HepG2 (cell line): ENCODE measurements at regions not wholly inside any gene's neighbourhood (a gene's known extent, or its start where the extent isn't known, plus 50 kb on each side); places are given as distances from the start of the nearest gene placed in this dataset.

Source experiments
- ATAC-seq: fragments of 200-7000 bp; cut with Tn5 transposase; 3 replicates; pipeline ENCODE4 v1.9.1; 2020; ENCODE audit warnings: mild to moderate bottlenecking, moderate library complexity
- BruUV-seq: library from RNA; stranded (reverse); fragments of 400-500 nt; replicated peaks from 2 replicates; lab custom pipeline; 2021; lab: Mats Ljungman, UMichigan
- CTCF ChIA-PET: fragments of 300-600 bp; formaldehyde crosslinking; extraction: SDS; loops from one replicate; lab custom pipeline; 2021; ENCODE audit warnings: low total read pairs, inconsistent platforms, low intra/inter-chr PET ratio; lab: Yijun Ruan, JAX
- POLR2A ChIA-PET: fragments of 350-600 bp; sonication (Branson Sonifier 250); formaldehyde crosslinking; loops from one replicate; lab custom pipeline; 2020; ENCODE audit warnings: antibody characterized with exemption, inconsistent platforms; lab: Yijun Ruan, JAX
- DNase-seq: peaks from one replicate; pipeline ENCODE4 v3.0.0-alpha.2; 2015; ENCODE audit warnings: low spot score
- FAIRE-seq: peaks from 3 replicates; lab custom pipeline; 2011; peaks lifted over from hg19 to GRCh38; lab: Jason Lieb, UNC
- H2AFZ ChIP-seq: one replicate; pipeline ENCODE4 v1.6.1; 2011; ENCODE audit warnings: low read length, inconsistent platforms
- H3K27ac ChIP-seq: fragments of 300-600 bp; 3 replicates; pipeline ENCODE4 v1.8.0; 2011; ENCODE audit warnings: mixed run types, mild to moderate bottlenecking, mixed read lengths, low read length, inconsistent platforms; ENCODE audit not compliant: insufficient read depth; ENCODE audit errors: extremely low read length
- H3K27me3 ChIP-seq, 2 experiments: fragments of 200-600 bp in 1 of 2; 2 replicates in 1 of 2; 3 replicates in 1 of 2; pipeline versions ENCODE4 v1.6.0 to v1.8.0; 2011; ENCODE audit warnings: low read length in 2 of 2, mild to moderate bottlenecking in 2 of 2, moderate library complexity in 2 of 2, inconsistent platforms in 1 of 2; ENCODE audit not compliant: insufficient read depth in 2 of 2, control insufficient read depth in 1 of 2
- H3K36me3 ChIP-seq, 2 experiments: fragments of 200-600 bp in 1 of 2; replicated peaks in 1 of 2; 2 replicates in 1 of 2; 3 replicates in 1 of 2; pipeline versions ENCODE4 v1.5.1 to v1.8.0; 2011; ENCODE audit warnings: low read length in 2 of 2, inconsistent platforms in 1 of 2; ENCODE audit not compliant: insufficient read depth in 2 of 2, control insufficient read depth in 1 of 2
- H3K4me1 ChIP-seq: 2 replicates; pipeline ENCODE4 v1.5.1; 2012; ENCODE audit warnings: low read length, inconsistent platforms; ENCODE audit not compliant: insufficient read depth
- H3K4me2 ChIP-seq: 2 replicates; pipeline ENCODE4 v1.6.0; 2011; ENCODE audit warnings: low read depth, low read length, inconsistent platforms
- H3K4me3 ChIP-seq, 3 experiments: fragments of 200-600 bp in 1 of 3; sonication (generic), shearing (Covaris generic) in 1 of 3; replicated peaks in 1 of 3; 2 replicates each; pipeline ENCODE4 v1.5.1; 2011 to 2016; ENCODE audit warnings: low read length in 3 of 3, inconsistent platforms in 2 of 3, low read depth in 2 of 3, mild to moderate bottlenecking in 2 of 3, control low read depth in 1 of 3, mixed read lengths in 1 of 3; ENCODE audit not compliant: insufficient read depth in 1 of 3
- H3K79me2 ChIP-seq: one replicate; pipeline ENCODE4 v1.6.1; 2011; ENCODE audit warnings: low read length, inconsistent platforms; ENCODE audit not compliant: insufficient read depth
- H3K9ac ChIP-seq: 2 replicates; pipeline ENCODE4 v1.6.0; 2011; ENCODE audit warnings: mild to moderate bottlenecking, low read depth, low read length, inconsistent platforms; ENCODE audit not compliant: insufficient read depth
- H3K9me3 ChIP-seq: 2 replicates; pipeline ENCODE4 v1.5.1; 2012; ENCODE audit warnings: mild to moderate bottlenecking, low read length
- H4K20me1 ChIP-seq: 2 replicates; pipeline ENCODE4 v1.6.0; 2011; ENCODE audit warnings: inconsistent platforms, mild to moderate bottlenecking, low read length, moderate library complexity; ENCODE audit not compliant: insufficient read depth
- IKZF5 ChIP-seq: IDR thresholded peaks from 2 replicates; pipeline ENCODE4 v1.6.1; 2018; ENCODE audit warnings: missing genetic modification reagents, mild to moderate bottlenecking, missing compliant biosample characterization
- MTA1 ChIP-seq: sonication (generic); formaldehyde crosslinking; IDR thresholded peaks from 2 replicates; pipeline ENCODE4 v1.4.0; 2020; ENCODE audit warnings: missing genetic modification reagents, mild to moderate bottlenecking, borderline replicate concordance
- STAT5B ChIP-seq: sonication (generic); formaldehyde crosslinking; IDR thresholded peaks from 2 replicates; pipeline ENCODE4 v1.4.0; 2020; ENCODE audit warnings: missing genetic modification reagents
- ZNF468 ChIP-seq: sonication (generic); formaldehyde crosslinking; IDR thresholded peaks from 2 replicates; pipeline ENCODE4 v1.8.0; 2022; ENCODE audit warnings: mild to moderate bottlenecking, moderate library complexity, missing genetic modification reagents
- ZNF546 ChIP-seq: sonication (generic); formaldehyde crosslinking; conservative IDR thresholded peaks from 2 replicates; pipeline ENCODE4 v1.8.1; 2023; ENCODE audit warnings: mild to moderate bottlenecking, missing genetic modification reagents
- ZNF678 ChIP-seq: sonication (generic); formaldehyde crosslinking; IDR thresholded peaks from 2 replicates; pipeline ENCODE4 v1.4.0; 2020; ENCODE audit warnings: mild to moderate bottlenecking, missing genetic modification reagents
- ZNF770 ChIP-seq: sonication (generic); formaldehyde crosslinking; IDR thresholded peaks from 2 replicates; pipeline ENCODE4 v1.5.0; 2020; ENCODE audit warnings: mild to moderate bottlenecking, missing genetic modification reagents
- WGBS: methylation state at CpG from one replicate; pipeline ENCODE4 v1.1.6; 2017; ENCODE audit warnings: low lambda C conversion rate; 5-methylcytosine and 5-hydroxymethylcytosine counted together
- in situ Hi-C: cut with HindIII; loops from 2 replicates; pipeline ENCODE4 v1.10.0; 2017; ENCODE audit warnings: low pct_unique_long_range_greater_than_20kb; ENCODE audit not compliant: extremely low pct_ligation_motif_present
- intact Hi-C: fragments of 100-400 bp; cut with micrococcal nuclease; formaldehyde crosslinking; loops from one replicate; pipeline ENCODE4 v1.10.0; 2022; ENCODE audit not compliant: unreplicated experiment
- TF ChIP-seq, protein P1 (sequence below), 2 experiments: IDR thresholded peaks; 2 replicates each; pipeline ENCODE4 v1.6.1; 2011 to 2012; ENCODE audit warnings: low read length in 2 of 2, borderline replicate concordance in 1 of 2, low read depth in 1 of 2, mild to moderate bottlenecking in 1 of 2, moderate library complexity in 1 of 2
- TF ChIP-seq, protein P2 (sequence below): sonication (generic); formaldehyde crosslinking; IDR thresholded peaks from 2 replicates; pipeline ENCODE4 v1.5.0; 2020; ENCODE audit warnings: missing genetic modification reagents, mild to moderate bottlenecking, borderline replicate concordance
- TF ChIP-seq, protein P3 (sequence below): sonication (generic); formaldehyde crosslinking; IDR thresholded peaks from 2 replicates; pipeline ENCODE4 v1.8.1; 2022; ENCODE audit warnings: low read depth, mild to moderate bottlenecking, missing genetic modification reagents
- TF ChIP-seq, protein P4 (sequence below): sonication (generic); formaldehyde crosslinking; IDR thresholded peaks from 2 replicates; pipeline ENCODE4 v1.4.0; 2020; ENCODE audit warnings: missing genetic modification reagents

DNA sequence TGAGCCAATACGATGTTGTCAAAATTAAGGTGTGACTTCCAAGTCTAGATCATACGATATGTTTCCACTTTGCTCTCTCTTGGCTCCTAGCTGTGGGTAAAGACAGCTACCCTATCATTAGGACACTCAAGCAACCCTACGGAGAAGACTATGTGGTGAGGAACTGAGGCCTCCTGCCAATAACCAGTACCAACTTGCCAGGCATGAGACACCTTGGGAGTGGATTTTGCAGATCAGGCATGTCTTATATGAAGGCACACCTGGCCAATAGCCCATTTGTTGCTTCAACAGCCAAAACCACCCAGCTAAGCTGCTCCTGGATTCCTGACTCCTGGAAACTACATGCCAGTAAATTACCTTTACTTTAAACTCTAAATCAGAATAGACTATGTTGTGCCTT lies 863.4 kb downstream of the DHX35 start:
- H3K9me3 ChIP-seq: peaks cover 97% of the 10 kb centered on the region
- no peaks in the 10 kb centered on the region for H3K27me3 ChIP-seq
- H3K79me2 ChIP-seq: no peaks in the 10 kb centered on the region
- in situ Hi-C loops (no loop called here), intact Hi-C loops (no loop called here)
- no peaks in the 10 kb centered on the region for H4K20me1 ChIP-seq
- no peak overlapping the region for H3K9ac ChIP-seq
- H2AFZ ChIP-seq: no peak overlapping the region
- H3K4me2 ChIP-seq: no peak overlapping the region
- ChIA-PET POLR2A (no interaction called here), CTCF (no interaction called here)
- H3K36me3 ChIP-seq: no peaks in the 10 kb centered on the region
- DNase-seq (no peak), ATAC-seq (no peak), FAIRE-seq (no peak)
- no peaks in the 10 kb centered on the region for H3K4me1 ChIP-seq
- no TSS peak for BruUV-seq
- no peak overlapping the region for H3K27ac ChIP-seq
- H3K4me3 ChIP-seq: no peak overlapping the region
- WGBS: 23% methylated on average over 3 of the region's 3 CpGs
- no peak for TF ChIP-seq ZNF468 (CRISPR knock-in tag)
- TF ChIP-seq ZNF546 (CRISPR knock-in tag): no peak
- TF ChIP-seq, protein P1, sequence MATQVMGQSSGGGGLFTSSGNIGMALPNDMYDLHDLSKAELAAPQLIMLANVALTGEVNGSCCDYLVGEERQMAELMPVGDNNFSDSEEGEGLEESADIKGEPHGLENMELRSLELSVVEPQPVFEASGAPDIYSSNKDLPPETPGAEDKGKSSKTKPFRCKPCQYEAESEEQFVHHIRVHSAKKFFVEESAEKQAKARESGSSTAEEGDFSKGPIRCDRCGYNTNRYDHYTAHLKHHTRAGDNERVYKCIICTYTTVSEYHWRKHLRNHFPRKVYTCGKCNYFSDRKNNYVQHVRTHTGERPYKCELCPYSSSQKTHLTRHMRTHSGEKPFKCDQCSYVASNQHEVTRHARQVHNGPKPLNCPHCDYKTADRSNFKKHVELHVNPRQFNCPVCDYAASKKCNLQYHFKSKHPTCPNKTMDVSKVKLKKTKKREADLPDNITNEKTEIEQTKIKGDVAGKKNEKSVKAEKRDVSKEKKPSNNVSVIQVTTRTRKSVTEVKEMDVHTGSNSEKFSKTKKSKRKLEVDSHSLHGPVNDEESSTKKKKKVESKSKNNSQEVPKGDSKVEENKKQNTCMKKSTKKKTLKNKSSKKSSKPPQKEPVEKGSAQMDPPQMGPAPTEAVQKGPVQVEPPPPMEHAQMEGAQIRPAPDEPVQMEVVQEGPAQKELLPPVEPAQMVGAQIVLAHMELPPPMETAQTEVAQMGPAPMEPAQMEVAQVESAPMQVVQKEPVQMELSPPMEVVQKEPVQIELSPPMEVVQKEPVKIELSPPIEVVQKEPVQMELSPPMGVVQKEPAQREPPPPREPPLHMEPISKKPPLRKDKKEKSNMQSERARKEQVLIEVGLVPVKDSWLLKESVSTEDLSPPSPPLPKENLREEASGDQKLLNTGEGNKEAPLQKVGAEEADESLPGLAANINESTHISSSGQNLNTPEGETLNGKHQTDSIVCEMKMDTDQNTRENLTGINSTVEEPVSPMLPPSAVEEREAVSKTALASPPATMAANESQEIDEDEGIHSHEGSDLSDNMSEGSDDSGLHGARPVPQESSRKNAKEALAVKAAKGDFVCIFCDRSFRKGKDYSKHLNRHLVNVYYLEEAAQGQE (IDR thresholded peaks at IDR 0.05; ENCODE audit: borderline replicate concordance in 1 of 2, low read depth in 1 of 2, low read length in 2 of 2): no peak
- TF ChIP-seq ZNF678 (CRISPR knock-in tag): no peak
- TF ChIP-seq, protein P2, sequence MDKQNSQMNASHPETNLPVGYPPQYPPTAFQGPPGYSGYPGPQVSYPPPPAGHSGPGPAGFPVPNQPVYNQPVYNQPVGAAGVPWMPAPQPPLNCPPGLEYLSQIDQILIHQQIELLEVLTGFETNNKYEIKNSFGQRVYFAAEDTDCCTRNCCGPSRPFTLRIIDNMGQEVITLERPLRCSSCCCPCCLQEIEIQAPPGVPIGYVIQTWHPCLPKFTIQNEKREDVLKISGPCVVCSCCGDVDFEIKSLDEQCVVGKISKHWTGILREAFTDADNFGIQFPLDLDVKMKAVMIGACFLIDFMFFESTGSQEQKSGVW: no peak
- no peak for TF ChIP-seq ZNF770 (CRISPR knock-in tag)
- TF ChIP-seq STAT5B (CRISPR knock-in tag): no peak
- TF ChIP-seq, protein P3, sequence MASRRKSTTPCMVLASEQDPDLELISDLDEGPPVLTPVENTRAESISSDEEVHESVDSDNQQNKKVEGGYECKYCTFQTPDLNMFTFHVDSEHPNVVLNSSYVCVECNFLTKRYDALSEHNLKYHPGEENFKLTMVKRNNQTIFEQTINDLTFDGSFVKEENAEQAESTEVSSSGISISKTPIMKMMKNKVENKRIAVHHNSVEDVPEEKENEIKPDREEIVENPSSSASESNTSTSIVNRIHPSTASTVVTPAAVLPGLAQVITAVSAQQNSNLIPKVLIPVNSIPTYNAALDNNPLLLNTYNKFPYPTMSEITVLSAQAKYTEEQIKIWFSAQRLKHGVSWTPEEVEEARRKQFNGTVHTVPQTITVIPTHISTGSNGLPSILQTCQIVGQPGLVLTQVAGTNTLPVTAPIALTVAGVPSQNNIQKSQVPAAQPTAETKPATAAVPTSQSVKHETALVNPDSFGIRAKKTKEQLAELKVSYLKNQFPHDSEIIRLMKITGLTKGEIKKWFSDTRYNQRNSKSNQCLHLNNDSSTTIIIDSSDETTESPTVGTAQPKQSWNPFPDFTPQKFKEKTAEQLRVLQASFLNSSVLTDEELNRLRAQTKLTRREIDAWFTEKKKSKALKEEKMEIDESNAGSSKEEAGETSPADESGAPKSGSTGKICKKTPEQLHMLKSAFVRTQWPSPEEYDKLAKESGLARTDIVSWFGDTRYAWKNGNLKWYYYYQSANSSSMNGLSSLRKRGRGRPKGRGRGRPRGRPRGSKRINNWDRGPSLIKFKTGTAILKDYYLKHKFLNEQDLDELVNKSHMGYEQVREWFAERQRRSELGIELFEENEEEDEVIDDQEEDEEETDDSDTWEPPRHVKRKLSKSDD (CRISPR knock-in tag): no peak
- TF ChIP-seq MTA1: no peak
- TF ChIP-seq, protein P4, sequence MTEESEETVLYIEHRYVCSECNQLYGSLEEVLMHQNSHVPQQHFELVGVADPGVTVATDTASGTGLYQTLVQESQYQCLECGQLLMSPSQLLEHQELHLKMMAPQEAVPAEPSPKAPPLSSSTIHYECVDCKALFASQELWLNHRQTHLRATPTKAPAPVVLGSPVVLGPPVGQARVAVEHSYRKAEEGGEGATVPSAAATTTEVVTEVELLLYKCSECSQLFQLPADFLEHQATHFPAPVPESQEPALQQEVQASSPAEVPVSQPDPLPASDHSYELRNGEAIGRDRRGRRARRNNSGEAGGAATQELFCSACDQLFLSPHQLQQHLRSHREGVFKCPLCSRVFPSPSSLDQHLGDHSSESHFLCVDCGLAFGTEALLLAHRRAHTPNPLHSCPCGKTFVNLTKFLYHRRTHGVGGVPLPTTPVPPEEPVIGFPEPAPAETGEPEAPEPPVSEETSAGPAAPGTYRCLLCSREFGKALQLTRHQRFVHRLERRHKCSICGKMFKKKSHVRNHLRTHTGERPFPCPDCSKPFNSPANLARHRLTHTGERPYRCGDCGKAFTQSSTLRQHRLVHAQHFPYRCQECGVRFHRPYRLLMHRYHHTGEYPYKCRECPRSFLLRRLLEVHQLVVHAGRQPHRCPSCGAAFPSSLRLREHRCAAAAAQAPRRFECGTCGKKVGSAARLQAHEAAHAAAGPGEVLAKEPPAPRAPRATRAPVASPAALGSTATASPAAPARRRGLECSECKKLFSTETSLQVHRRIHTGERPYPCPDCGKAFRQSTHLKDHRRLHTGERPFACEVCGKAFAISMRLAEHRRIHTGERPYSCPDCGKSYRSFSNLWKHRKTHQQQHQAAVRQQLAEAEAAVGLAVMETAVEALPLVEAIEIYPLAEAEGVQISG (CRISPR knock-in tag): no peak
- no peak for TF ChIP-seq IKZF5 (CRISPR knock-in tag)
